WTC11 (cell line): ENCODE measurements at regions not wholly inside any gene's neighbourhood (a gene's known extent, or its start where the extent isn't known, plus 50 kb on each side); places are given as distances from the start of the nearest gene placed in this dataset.
"Not testable (repeated sequence)": the region's sequence is repeated elsewhere in the genome, so short reads cannot be mapped to it uniquely, and the experiment has no call there.

Experiments used
- ATAC-seq: fragments of 200-7000 bp; cut with Tn5 transposase; 2 replicates; pipeline ENCODE4 v1.10.0; 2021; ENCODE audit warnings: mild to moderate bottlenecking, moderate library complexity
- CTCF ChIA-PET: fragments of 300-600 bp; sonication (Branson Sonifier 250); formaldehyde crosslinking; loops from one replicate; lab custom pipeline; 2021; ENCODE audit warnings: antibody characterized with exemption; lab: Charles Lee
- POLR2A ChIA-PET: fragments of 350-600 bp; sonication (Branson Sonifier 250); formaldehyde crosslinking; loops from one replicate; lab custom pipeline; 2021; ENCODE audit warnings: antibody characterized with exemption; lab: Charles Lee
- DNase-seq: peaks from one replicate; pipeline ENCODE4 v3.0.0; 2021; ENCODE audit warnings: low spot score
- H3K27ac Mint-ChIP-seq: 2 replicates; pipeline ENCODE4 v1.8.0; 2021; ENCODE audit warnings: mixed read lengths
- H3K27me3 Mint-ChIP-seq: 2 replicates; pipeline ENCODE4 v1.8.0; 2021; ENCODE audit warnings: low read depth, mild to moderate bottlenecking, moderate library complexity, mixed read lengths
- H3K36me3 Mint-ChIP-seq: 2 replicates; pipeline ENCODE4 v1.8.0; 2021; ENCODE audit warnings: mixed read lengths
- H3K4me1 Mint-ChIP-seq: 2 replicates; pipeline ENCODE4 v1.8.0; 2022; ENCODE audit warnings: mixed read lengths
- H3K4me3 Mint-ChIP-seq: 2 replicates; pipeline ENCODE4 v1.8.0; 2021; ENCODE audit warnings: mild to moderate bottlenecking, moderate library complexity, mixed read lengths
- H3K9me3 Mint-ChIP-seq: 2 replicates; pipeline ENCODE4 v1.8.0; 2021; ENCODE audit warnings: mixed read lengths

DNA sequence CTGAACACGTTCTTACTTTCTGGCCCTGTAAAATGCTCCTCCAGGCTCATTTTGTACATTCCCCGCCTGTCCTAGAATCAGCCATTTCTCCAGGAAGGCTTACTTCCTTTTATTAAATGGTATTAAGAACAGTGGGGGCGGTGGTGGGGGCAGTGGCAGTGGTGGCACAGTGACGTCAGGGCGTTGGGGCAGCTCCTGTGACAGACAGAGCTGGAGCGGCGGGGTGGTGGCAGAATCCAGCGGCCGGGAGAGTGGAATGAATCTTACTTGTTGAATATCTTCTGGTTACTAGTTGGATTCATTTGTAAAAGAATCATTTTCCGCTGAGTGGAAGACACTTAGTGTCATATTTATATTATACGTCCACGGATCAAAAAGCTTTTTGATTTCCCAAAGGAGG, 262.6 kb downstream of the BCL2L11 start:
- not testable (repeated sequence) for H3K36me3 Mint-ChIP-seq

DNA sequence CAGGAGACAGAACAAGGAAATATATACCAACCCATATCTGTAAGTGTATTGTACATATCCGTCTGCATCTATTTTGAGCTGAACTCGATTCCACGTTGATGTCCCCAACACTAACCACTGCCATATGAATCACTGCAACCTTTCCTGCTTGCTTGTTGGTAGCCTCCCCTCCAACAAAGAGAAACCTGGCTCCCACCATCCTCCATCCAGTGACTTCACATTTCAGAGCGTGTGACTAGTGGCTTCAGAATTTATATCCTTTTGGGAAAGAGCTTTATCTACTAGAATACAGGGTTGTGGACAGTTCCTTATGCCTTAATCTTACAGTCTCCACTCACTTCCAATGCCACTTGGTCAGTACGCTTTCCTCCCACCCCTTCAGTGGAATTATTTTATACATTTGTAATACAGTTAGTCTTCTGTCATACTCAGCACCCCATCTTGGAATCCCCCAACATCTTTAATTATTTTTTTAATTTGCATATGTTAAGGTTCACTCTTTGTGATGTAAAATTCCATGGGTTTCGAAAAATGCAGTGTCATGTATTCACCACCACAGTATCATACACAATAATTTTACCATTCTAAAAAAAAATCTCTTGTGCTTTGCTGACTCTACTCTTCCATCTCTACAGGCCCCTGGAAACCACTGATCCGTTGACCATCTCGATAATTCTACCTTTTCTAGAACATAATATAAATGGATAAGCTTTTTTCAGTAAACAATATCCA, 264.7 kb downstream of the BCL2L11 start:
- H3K4me1 Mint-ChIP-seq, H3K27ac Mint-ChIP-seq, CTCF ChIA-PET, H3K4me3 Mint-ChIP-seq, H3K36me3 Mint-ChIP-seq, H3K27me3 Mint-ChIP-seq, DNase-seq, ATAC-seq, H3K9me3 Mint-ChIP-seq, POLR2A ChIA-PET: not testable (repeated sequence)

More for the DNA sequence above, 262.6 kb downstream of the BCL2L11 start:
- POLR2A ChIA-PET, CTCF ChIA-PET, H3K27ac Mint-ChIP-seq, H3K4me3 Mint-ChIP-seq, H3K4me1 Mint-ChIP-seq, ATAC-seq, H3K27me3 Mint-ChIP-seq, H3K9me3 Mint-ChIP-seq, DNase-seq: not testable (repeated sequence)

DNA sequence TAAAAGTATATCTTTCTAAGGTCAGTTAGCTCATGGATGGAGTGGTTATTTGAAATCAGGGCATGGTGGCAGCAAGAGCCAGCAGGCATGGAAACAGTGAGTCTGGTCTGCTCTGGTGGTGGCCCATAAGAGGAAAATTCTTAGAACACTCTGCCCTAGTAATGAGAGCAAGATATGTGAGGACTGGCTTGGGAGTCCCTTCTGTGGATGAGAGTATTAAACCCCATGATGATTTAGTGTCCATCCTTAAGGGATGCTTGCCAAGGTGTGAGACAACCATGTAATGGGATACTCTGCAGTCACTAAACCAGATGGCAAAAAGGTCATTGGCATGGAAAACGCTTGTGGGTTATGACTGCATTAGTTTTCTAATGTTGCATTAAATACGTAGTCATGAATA, 269.9 kb downstream of the BCL2L11 start:
- H3K4me1 Mint-ChIP-seq, DNase-seq, CTCF ChIA-PET, H3K36me3 Mint-ChIP-seq, H3K9me3 Mint-ChIP-seq, H3K27ac Mint-ChIP-seq, H3K27me3 Mint-ChIP-seq, ATAC-seq, POLR2A ChIA-PET, H3K4me3 Mint-ChIP-seq: not testable (repeated sequence)

DNA sequence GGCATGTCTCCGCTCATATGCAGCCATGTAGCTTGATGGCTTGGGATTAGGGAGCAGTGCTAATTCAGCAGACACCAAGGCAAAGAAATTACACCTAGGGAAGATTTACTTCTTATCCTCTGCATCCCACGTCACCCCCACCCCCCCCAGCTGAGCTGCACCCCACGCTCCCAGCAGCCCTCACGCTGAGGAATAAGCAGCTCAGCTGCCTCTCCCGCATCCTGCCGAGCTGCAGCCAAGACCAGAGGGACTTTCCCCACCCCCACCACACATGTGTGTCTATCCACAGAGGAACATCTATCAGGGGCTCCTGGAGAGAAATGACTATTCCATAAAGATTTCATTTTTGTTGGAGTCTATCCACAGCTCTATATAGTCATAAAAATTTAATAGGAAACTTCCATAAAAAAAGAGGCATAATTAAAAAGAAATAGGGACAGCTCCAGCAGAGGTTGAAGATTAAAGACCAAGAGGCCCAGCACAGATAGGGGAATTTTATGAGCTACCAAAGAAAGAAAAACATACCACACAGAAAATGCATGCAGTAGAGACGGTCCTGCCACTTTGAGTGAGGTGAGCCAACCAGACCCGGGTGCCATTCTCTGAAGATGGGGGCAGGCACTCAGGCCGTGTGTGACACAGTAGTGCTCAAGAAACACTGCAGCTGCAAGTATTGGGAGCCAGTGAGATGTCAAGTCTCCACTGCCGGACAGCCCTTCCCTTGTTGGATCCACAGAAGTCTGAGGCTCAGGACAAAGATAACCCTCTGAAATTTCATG, 274.8 kb downstream of the BCL2L11 start:
- not testable (repeated sequence) for H3K4me1 Mint-ChIP-seq, H3K36me3 Mint-ChIP-seq

DNA sequence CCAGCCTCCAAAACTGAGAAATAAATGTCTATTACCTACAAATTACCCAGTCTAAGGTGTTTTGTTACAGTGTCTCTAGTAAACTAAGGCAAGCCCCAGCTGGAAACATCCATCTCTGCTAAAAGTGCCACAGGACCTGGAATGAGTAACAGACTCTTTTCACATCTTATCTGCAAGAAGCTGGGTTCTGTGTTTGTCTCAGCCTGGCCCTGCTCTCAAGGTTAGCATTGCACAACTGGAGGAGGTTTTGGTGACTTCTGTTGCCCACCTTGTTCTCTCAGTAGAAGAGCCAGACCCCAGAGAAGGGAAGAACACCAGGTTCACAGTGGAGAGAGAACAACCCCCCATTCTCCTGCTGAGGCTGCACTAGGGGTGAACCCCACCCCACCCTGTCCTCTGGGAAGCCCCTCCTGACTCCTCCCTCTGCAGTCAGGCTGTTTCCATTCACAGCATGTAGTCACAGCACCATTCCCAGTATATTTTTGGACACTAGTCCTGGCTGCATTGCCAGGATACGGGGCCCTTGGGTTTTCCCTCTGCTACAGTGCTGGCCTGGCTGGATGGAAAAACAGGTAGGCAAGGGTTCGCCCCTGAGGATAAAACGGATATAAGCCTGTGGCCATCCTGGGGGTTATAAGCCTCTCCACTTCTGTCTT, 280.0 kb downstream of the BCL2L11 start:
- H3K9me3 Mint-ChIP-seq, DNase-seq, H3K4me1 Mint-ChIP-seq, H3K27me3 Mint-ChIP-seq, POLR2A ChIA-PET, H3K27ac Mint-ChIP-seq, ATAC-seq, H3K36me3 Mint-ChIP-seq, CTCF ChIA-PET, H3K4me3 Mint-ChIP-seq: not testable (repeated sequence)

More for the DNA sequence above, 274.8 kb downstream of the BCL2L11 start:
- POLR2A ChIA-PET, H3K9me3 Mint-ChIP-seq, DNase-seq, H3K4me3 Mint-ChIP-seq, CTCF ChIA-PET, ATAC-seq, H3K27ac Mint-ChIP-seq, H3K27me3 Mint-ChIP-seq: not testable (repeated sequence)

DNA sequence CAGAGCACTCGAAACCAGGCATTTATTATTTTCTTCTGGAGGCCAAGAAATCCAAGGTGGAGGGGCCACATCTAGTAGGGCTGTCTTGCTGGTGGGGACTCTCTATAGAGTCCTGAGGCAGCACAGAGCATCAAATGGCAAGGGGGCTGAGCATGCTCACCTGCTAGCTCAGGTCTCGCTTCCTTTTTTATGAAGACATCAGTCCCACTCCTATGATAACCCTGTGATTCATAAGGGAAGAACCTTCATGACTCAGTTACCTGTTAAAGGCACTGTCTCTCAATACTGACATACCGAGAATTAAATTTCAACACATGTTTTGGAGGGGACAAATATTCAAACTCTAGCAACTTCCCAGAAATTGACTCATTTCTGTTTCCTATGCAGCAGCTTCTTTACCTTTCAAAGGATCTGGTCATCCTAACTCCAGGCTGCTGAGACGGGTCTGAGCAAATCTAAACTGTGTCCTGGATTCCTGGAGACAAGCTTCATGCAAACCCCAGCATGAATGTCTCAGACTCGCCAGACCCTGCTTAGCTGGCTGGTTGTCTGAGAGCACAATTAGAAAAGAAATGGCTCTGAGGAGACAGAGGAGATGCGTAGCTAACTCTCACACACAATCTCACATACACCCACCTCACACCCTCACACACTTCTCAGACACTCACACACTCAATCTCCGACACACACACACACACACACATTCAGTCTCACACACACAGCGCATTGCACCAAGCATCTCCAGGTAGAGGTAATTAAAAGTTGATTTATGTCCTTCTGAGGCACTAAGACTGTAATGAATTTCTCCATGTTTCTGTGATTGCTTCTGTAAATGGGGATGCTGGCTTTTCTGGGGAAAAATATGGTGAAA, 280.8 kb downstream of the BCL2L11 start:
- H3K4me3 Mint-ChIP-seq, H3K4me1 Mint-ChIP-seq, H3K9me3 Mint-ChIP-seq, H3K27me3 Mint-ChIP-seq, DNase-seq, H3K27ac Mint-ChIP-seq, CTCF ChIA-PET, POLR2A ChIA-PET, ATAC-seq, H3K36me3 Mint-ChIP-seq: not testable (repeated sequence)

DNA sequence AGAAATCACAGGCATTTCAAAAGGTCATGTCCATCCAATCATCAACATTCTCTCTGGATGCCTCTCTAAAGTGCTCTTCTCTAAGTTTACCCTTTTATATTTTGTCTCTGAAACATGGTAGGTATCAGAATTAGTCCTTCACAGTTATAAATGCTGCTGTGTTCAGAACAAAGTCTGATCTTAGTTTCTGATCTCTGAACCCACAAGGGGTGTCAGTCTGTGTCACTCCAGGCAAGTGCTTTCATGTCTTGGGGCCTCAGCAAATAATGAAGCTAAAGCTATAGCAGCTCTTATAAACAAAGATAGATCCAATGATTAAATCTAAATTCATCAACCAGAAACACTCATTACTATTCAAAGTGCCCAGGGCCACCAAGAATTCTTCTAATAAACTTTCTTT, 281.7 kb downstream of the BCL2L11 start:
- H3K4me3 Mint-ChIP-seq, CTCF ChIA-PET, DNase-seq, H3K4me1 Mint-ChIP-seq, H3K9me3 Mint-ChIP-seq, POLR2A ChIA-PET, ATAC-seq, H3K27me3 Mint-ChIP-seq, H3K27ac Mint-ChIP-seq, H3K36me3 Mint-ChIP-seq: not testable (repeated sequence)

DNA sequence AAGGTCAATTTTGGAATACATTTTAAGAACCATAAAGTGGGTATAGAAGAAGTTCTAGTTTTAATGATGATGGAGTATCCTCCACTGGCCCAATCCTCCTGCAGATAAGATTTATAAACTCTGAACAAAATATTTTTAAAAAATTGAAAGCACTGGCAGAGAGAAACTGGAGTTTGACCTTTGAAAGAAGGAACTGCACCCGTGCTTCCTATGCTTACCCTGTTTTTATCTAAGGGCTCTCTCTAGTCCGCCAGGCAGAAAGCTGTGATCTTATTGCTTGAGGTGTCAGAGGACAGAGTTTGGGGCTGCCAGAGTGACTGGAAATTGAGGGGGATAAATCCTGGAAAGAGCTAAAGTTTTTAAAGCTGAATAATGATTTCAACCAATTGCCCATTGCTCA, 282.6 kb downstream of the BCL2L11 start:
- ATAC-seq, H3K36me3 Mint-ChIP-seq, H3K9me3 Mint-ChIP-seq, H3K27me3 Mint-ChIP-seq, CTCF ChIA-PET, H3K4me1 Mint-ChIP-seq, H3K4me3 Mint-ChIP-seq, DNase-seq, POLR2A ChIA-PET, H3K27ac Mint-ChIP-seq: not testable (repeated sequence)

DNA sequence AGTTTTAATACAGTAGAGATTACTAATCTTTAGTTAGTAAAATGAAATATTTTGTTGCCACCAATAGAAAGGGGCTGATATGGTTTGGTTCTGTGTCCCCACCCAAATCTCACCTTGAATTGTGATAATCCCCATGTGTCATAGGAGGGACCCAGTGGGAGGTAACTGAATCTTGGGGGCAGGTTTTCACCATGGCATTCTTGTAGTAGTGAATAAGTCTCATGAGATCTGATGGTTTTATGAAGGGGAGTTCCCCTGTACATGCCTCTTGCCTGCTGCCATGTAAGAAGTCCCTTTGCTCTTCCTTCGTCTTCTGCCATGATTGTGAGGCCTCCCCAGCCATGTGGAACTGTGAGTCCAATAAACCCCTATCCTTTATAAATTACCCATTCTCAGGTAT, 285.9 kb downstream of the BCL2L11 start:
- POLR2A ChIA-PET, H3K4me3 Mint-ChIP-seq, ATAC-seq, H3K4me1 Mint-ChIP-seq, H3K36me3 Mint-ChIP-seq, H3K27me3 Mint-ChIP-seq, CTCF ChIA-PET, H3K9me3 Mint-ChIP-seq, H3K27ac Mint-ChIP-seq, DNase-seq: not testable (repeated sequence)

DNA sequence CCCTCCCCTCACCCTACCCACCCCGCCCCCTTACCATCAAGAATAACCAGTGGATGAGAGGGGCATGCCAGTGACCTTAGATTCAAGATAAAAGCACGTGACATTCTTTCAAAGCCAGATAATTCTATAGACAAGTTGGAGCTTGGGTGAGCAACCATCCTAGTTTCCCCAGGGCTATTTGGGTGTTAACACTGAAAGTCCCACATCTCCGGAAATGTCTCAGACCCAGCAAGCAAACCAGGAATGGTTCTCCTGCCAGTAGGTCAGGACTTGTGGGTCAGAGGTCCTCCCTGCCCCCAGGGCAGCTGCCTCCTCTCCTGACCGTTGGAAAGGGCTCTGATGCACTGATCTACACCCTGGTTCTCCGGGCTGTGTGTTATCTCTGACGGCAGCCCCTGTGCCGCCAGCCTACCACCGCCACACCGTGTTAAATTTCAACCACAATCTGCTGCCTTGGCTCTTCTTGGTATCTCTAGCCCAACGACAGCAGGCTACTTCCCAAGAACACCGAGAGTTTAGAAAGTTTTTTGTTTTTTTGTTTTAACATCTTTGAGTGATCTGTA, 287.0 kb downstream of the BCL2L11 start:
- H3K4me3 Mint-ChIP-seq, DNase-seq, CTCF ChIA-PET, H3K27ac Mint-ChIP-seq, ATAC-seq, H3K4me1 Mint-ChIP-seq, POLR2A ChIA-PET, H3K36me3 Mint-ChIP-seq, H3K9me3 Mint-ChIP-seq, H3K27me3 Mint-ChIP-seq: not testable (repeated sequence)

DNA sequence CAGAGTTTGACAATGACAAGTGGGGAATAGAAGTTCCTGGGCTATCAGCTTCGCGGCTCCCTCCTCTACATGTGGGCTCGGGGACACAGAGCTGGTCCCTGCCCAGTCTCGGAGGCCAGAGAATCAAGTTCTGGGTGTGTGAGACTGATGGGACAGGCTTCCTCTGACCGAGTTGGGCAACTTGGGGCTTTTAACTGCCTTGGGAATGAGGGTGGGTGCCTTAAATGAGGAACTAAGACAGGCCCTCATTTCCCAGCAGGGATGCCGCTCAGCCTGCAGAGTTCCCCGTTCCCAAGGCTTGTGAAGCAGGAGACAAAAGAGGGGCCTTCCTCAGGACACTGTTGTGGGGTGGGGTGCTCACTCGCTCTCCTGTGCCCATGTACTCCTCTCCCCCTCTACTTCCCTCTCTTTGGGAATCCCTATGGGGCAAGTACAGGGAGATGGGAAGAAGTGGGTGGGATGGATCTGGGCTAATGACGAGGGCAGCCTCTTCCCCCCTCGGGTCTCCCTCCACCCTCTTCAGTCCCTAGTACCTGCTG, 290.2 kb downstream of the BCL2L11 start:
- DNase-seq, H3K9me3 Mint-ChIP-seq, POLR2A ChIA-PET, H3K4me1 Mint-ChIP-seq, H3K4me3 Mint-ChIP-seq, CTCF ChIA-PET, H3K27ac Mint-ChIP-seq, H3K36me3 Mint-ChIP-seq, ATAC-seq, H3K27me3 Mint-ChIP-seq: not testable (repeated sequence)
